Ishikawa (cell line): ENCODE measurements at regions not wholly inside any gene's neighbourhood (a gene's known extent, or its start where the extent isn't known, plus 50 kb on each side); places are given as distances from the start of the nearest gene placed in this dataset.

ENCODE experiments used
- CEBPB ChIP-seq: IDR thresholded peaks from 2 replicates; pipeline ENCODE4 v1.6.1; 2012
- CREB1 ChIP-seq: IDR thresholded peaks from 2 replicates; pipeline ENCODE4 v1.6.1; 2012; ENCODE audit warnings: low read depth
- EGR1 ChIP-seq: IDR thresholded peaks from 2 replicates; pipeline ENCODE4 v1.6.1; 2012
- EP300 ChIP-seq: IDR thresholded peaks from 2 replicates; pipeline ENCODE4 v1.6.1; 2012; ENCODE audit warnings: borderline replicate concordance
- FOXM1 ChIP-seq: IDR thresholded peaks from 2 replicates; pipeline ENCODE4 v1.6.1; 2012; ENCODE audit warnings: low read depth, borderline replicate concordance
- NFIC ChIP-seq: IDR thresholded peaks from 2 replicates; pipeline ENCODE4 v1.6.1; 2012
- RAD21 ChIP-seq: IDR thresholded peaks from 2 replicates; pipeline ENCODE4 v1.6.1; 2012; ENCODE audit warnings: low read depth
- TAF1 ChIP-seq: IDR thresholded peaks from 2 replicates; pipeline ENCODE4 v1.6.1; 2012; ENCODE audit warnings: low read depth, mild to moderate bottlenecking
- TCF12 ChIP-seq: IDR thresholded peaks from 2 replicates; pipeline ENCODE4 v1.6.1; 2012; ENCODE audit warnings: low read depth
- TEAD4 ChIP-seq: IDR thresholded peaks from 2 replicates; pipeline ENCODE4 v1.6.1; 2012
- USF1 ChIP-seq: IDR thresholded peaks from 2 replicates; pipeline ENCODE4 v1.6.1; 2012
- YY1 ChIP-seq: IDR thresholded peaks from 2 replicates; pipeline ENCODE4 v1.6.1; 2012; ENCODE audit warnings: low read depth
- ZBTB7A ChIP-seq: IDR thresholded peaks from 2 replicates; pipeline ENCODE4 v1.6.1; 2012; ENCODE audit warnings: low read depth
- TF ChIP-seq, protein P1 (sequence below): IDR thresholded peaks from 2 replicates; pipeline ENCODE4 v1.6.1; 2012
- TF ChIP-seq, protein P2 (sequence below): IDR thresholded peaks from 2 replicates; pipeline ENCODE4 v1.6.1; 2012; ENCODE audit warnings: low read depth, mild to moderate bottlenecking

GRCh38 chr9:100679834-100680233 lies 102.0 kb downstream of the CAVIN4 start:
- no peak for TF ChIP-seq ZBTB7A
- no peak for TF ChIP-seq RAD21
- TF ChIP-seq, protein P1, sequence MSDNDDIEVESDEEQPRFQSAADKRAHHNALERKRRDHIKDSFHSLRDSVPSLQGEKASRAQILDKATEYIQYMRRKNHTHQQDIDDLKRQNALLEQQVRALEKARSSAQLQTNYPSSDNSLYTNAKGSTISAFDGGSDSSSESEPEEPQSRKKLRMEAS = no peak
- TF ChIP-seq NFIC = no peak
- no peak for TF ChIP-seq TAF1
- no peak for TF ChIP-seq EGR1
- no peak for TF ChIP-seq EP300
- TF ChIP-seq FOXM1 = no peak
- no peak for TF ChIP-seq TEAD4
- TF ChIP-seq YY1 = no peak
- TF ChIP-seq, protein P2, sequence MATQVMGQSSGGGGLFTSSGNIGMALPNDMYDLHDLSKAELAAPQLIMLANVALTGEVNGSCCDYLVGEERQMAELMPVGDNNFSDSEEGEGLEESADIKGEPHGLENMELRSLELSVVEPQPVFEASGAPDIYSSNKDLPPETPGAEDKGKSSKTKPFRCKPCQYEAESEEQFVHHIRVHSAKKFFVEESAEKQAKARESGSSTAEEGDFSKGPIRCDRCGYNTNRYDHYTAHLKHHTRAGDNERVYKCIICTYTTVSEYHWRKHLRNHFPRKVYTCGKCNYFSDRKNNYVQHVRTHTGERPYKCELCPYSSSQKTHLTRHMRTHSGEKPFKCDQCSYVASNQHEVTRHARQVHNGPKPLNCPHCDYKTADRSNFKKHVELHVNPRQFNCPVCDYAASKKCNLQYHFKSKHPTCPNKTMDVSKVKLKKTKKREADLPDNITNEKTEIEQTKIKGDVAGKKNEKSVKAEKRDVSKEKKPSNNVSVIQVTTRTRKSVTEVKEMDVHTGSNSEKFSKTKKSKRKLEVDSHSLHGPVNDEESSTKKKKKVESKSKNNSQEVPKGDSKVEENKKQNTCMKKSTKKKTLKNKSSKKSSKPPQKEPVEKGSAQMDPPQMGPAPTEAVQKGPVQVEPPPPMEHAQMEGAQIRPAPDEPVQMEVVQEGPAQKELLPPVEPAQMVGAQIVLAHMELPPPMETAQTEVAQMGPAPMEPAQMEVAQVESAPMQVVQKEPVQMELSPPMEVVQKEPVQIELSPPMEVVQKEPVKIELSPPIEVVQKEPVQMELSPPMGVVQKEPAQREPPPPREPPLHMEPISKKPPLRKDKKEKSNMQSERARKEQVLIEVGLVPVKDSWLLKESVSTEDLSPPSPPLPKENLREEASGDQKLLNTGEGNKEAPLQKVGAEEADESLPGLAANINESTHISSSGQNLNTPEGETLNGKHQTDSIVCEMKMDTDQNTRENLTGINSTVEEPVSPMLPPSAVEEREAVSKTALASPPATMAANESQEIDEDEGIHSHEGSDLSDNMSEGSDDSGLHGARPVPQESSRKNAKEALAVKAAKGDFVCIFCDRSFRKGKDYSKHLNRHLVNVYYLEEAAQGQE = no peak
- no peak for TF ChIP-seq TCF12
- no peak for TF ChIP-seq CREB1
- TF ChIP-seq USF1 = no peak
- TF ChIP-seq CEBPB = no peak

GRCh38 chr9:100686420-100686819 lies 108.5 kb downstream of the CAVIN4 start:
- TF ChIP-seq, protein P2 = peak; percentile 50; the same call in 1 of the 2 replicates
- no peak for TF ChIP-seq USF1

- TF ChIP-seq TCF12 = no peak
- no peak for TF ChIP-seq TEAD4
- no peak for TF ChIP-seq CREB1
- no peak for TF ChIP-seq RAD21
These were observed 111.8 kb downstream of the CAVIN4 start for GRCh38 chr9:100689635-100690034.

DNA sequence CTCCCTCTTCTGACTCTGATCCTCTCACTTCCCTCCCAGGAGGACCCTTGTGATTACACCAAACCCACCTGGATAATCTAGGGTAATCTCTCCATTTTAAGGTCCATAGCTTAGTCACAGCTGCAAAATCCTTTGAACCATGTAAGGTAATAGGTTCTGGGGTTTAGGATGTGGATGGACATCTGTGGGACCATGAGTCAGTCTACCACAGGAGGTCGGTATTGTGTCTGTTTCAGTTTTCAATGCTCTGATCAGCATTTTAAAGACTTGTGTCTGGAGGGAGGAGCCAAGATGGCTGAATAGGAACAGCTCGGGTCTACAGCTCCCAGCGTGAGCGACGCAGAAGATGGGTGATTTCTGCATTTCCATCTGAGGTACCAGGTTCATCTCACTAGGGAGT lies 112.6 kb downstream of the CAVIN4 start:
- TF ChIP-seq, protein P1 = no peak
- TF ChIP-seq RAD21 = no peak
- no peak for TF ChIP-seq YY1
- no peak for TF ChIP-seq CEBPB
- no peak for TF ChIP-seq TEAD4
- TF ChIP-seq USF1 = no peak
- TF ChIP-seq EGR1 = no peak

- TF ChIP-seq EP300 = no peak
- TF ChIP-seq ZBTB7A = no peak
These were observed 119.5 kb downstream of the CAVIN4 start for GRCh38 chr9:100697339-100697738.

DNA sequence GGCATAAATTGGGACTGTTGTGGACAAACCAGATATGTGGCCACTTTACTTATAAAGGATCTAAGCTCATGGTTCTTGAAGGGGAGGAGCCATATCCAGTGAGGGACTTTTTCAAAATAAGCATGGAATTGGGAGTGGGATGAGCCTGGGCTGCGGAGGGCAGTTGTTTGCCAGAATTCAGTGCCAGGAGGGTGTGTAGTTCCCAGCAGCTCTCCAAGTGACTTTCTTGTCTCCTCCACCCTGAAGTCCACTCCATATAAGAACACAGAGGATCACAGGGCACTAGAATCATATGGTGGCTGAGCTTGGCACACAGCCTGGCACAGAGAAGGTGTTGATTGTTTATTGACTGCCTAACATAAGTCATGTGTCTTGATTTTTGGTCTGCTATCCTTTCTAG lies 121.1 kb downstream of the CAVIN4 start:
- TF ChIP-seq USF1 (no peak), CEBPB (no peak), NFIC (no peak), ZBTB7A (no peak), EP300 (no peak), TAF1 (no peak), RAD21 (no peak), YY1 (no peak), CREB1 (no peak), TCF12 (no peak)
- TF ChIP-seq, protein P1 = no peak
